Hepatocyte (in vitro differentiated cells): ENCODE measurements at regions not wholly inside any gene's neighbourhood (a gene's known extent, or its start where the extent isn't known, plus 50 kb on each side); places are given as distances from the start of the nearest gene placed in this dataset.

ENCODE experiments used
- CTCF ChIP-seq: fragments of 200-600 bp; sonication (generic); IDR thresholded peaks from 2 replicates; pipeline ENCODE4 v1.5.1; 2016; ENCODE audit warnings: antibody characterized with exemption, mild to moderate bottlenecking; ENCODE audit not compliant: poor library complexity
- EZH2 ChIP-seq: fragments of 200-600 bp; sonication (generic); IDR thresholded peaks from 2 replicates; pipeline ENCODE4 v1.6.1; 2016; ENCODE audit warnings: antibody characterized with exemption, mild to moderate bottlenecking, borderline replicate concordance
- EZH2phosphoT487 ChIP-seq: fragments of 200-600 bp; sonication (generic); IDR thresholded peaks from one replicate; pipeline ENCODE4 v1.6.1; 2018; ENCODE audit warnings: antibody characterized with exemption, mild to moderate bottlenecking, low read depth, moderate library complexity; ENCODE audit not compliant: unreplicated experiment, severe bottlenecking

- no peak for TF ChIP-seq EZH2
- no peak for TF ChIP-seq CTCF
- TF ChIP-seq EZH2phosphoT487 = no peak
Observed at GRCh38 chr11:87740968-87741367, 434.3 kb downstream of the RAB38 start.
